SK-N-SH treated with all-trans-retinoic acid at 6 μM for 48 hours (cell line): ENCODE measurements at regions not wholly inside any gene's neighbourhood (a gene's known extent, or its start where the extent isn't known, plus 50 kb on each side); places are given as distances from the start of the nearest gene placed in this dataset.

Experiments used
- ATAC-seq: fragments of 200-7000 bp; cut with Tn5 transposase; 3 replicates; pipeline ENCODE4 v1.9.1; 2020; ENCODE audit warnings: mild to moderate bottlenecking, moderate library complexity
- ARNTL ChIP-seq: fragments of 450-650 bp; formaldehyde crosslinking; IDR thresholded peaks from 2 replicates; pipeline ENCODE4 v1.5.0; 2020; ENCODE audit warnings: low read depth, mild to moderate bottlenecking, moderate library complexity, borderline replicate concordance
- BACH2 ChIP-seq: fragments of 250-450 bp; sonication (Bioruptor Pico); IDR thresholded peaks from 2 replicates; pipeline ENCODE4 v1.9.0; 2021; ENCODE audit warnings: mild to moderate bottlenecking, borderline replicate concordance
- CREB5 ChIP-seq: fragments of 250-450 bp; sonication (Bioruptor Pico); IDR thresholded peaks from 2 replicates; pipeline ENCODE4 v1.5.1; 2020; ENCODE audit warnings: low read depth, mild to moderate bottlenecking, moderate library complexity
- CSDC2 ChIP-seq: fragments of 250-450 bp; sonication (Bioruptor Pico); IDR thresholded peaks from 2 replicates; pipeline ENCODE4 v1.5.0; 2020; ENCODE audit warnings: mild to moderate bottlenecking, moderate library complexity
- ESRRG ChIP-seq: fragments of 250-450 bp; sonication (Bioruptor Pico); IDR thresholded peaks from 2 replicates; pipeline ENCODE4 v1.6.1; 2021; ENCODE audit warnings: mild to moderate bottlenecking
- GLIS3 ChIP-seq: fragments of 250-450 bp; sonication (Bioruptor Pico); IDR thresholded peaks from 2 replicates; pipeline ENCODE4 v1.5.0; 2020; ENCODE audit warnings: mild to moderate bottlenecking, moderate library complexity
- OSR1 ChIP-seq: fragments of 250-450 bp; sonication (Bioruptor Pico); IDR thresholded peaks from 2 replicates; pipeline ENCODE4 v1.8.0; 2022; ENCODE audit warnings: moderate library complexity, mild to moderate bottlenecking, inconsistent platforms
- PATZ1 ChIP-seq: fragments of 250-450 bp; sonication (Bioruptor Pico); IDR thresholded peaks from 2 replicates; pipeline ENCODE4 v1.8.0; 2020; ENCODE audit warnings: mild to moderate bottlenecking, moderate library complexity, borderline replicate concordance
- POU6F1 ChIP-seq: fragments of 250-450 bp; sonication (Bioruptor Pico); IDR thresholded peaks from 2 replicates; pipeline ENCODE4 v1.8.0; 2021; ENCODE audit warnings: low read depth, mild to moderate bottlenecking, moderate library complexity, borderline replicate concordance
- PPARA ChIP-seq: fragments of 250-450 bp; sonication (Bioruptor Pico); IDR thresholded peaks from 2 replicates; pipeline ENCODE4 v1.5.0; 2020; ENCODE audit warnings: mild to moderate bottlenecking, borderline replicate concordance
- RARB ChIP-seq: fragments of 250-450 bp; sonication (Bioruptor Pico); IDR thresholded peaks from 2 replicates; pipeline ENCODE4 v1.8.0; 2021; ENCODE audit warnings: mild to moderate bottlenecking, moderate library complexity
- TCF4 ChIP-seq: fragments of 250-450 bp; sonication (Bioruptor Pico); IDR thresholded peaks from 2 replicates; pipeline ENCODE4 v1.8.0; 2021; ENCODE audit warnings: mild to moderate bottlenecking, moderate library complexity, borderline replicate concordance
- TOX ChIP-seq: fragments of 250-450 bp; sonication (Bioruptor Pico); IDR thresholded peaks from 2 replicates; pipeline ENCODE4 v1.8.0; 2021; ENCODE audit warnings: mild to moderate bottlenecking, moderate library complexity, borderline replicate concordance
- TSHZ2 ChIP-seq: fragments of 250-450 bp; sonication (Bioruptor Pico); IDR thresholded peaks from 2 replicates; pipeline ENCODE4 v1.5.0; 2020; ENCODE audit warnings: mild to moderate bottlenecking, moderate library complexity
- ZC3H10 ChIP-seq: fragments of 250-450 bp; sonication (Bioruptor Pico); IDR thresholded peaks from 2 replicates; pipeline ENCODE4 v1.5.1; 2021; ENCODE audit warnings: mild to moderate bottlenecking, moderate library complexity
- ZFP3 ChIP-seq: fragments of 250-450 bp; sonication (Bioruptor Pico); IDR thresholded peaks from 2 replicates; pipeline ENCODE4 v1.5.0; 2020; ENCODE audit warnings: mild to moderate bottlenecking, moderate library complexity
- ZFP30 ChIP-seq: fragments of 450-650 bp; formaldehyde crosslinking; IDR thresholded peaks from 2 replicates; pipeline ENCODE4 v1.5.0; 2022; ENCODE audit warnings: mild to moderate bottlenecking, moderate library complexity
- ZNF565 ChIP-seq: fragments of 450-650 bp; formaldehyde crosslinking; conservative IDR thresholded peaks from 2 replicates; pipeline ENCODE4 v1.5.0; 2020; ENCODE audit warnings: low read depth, mild to moderate bottlenecking, moderate library complexity
- ZNF70 ChIP-seq: fragments of 450-650 bp; formaldehyde crosslinking; IDR thresholded peaks from 2 replicates; pipeline ENCODE4 v1.5.0; 2020; ENCODE audit warnings: mild to moderate bottlenecking, moderate library complexity
- ZNF8 ChIP-seq: fragments of 450-650 bp; formaldehyde crosslinking; IDR thresholded peaks from 2 replicates; pipeline ENCODE4 v1.5.0; 2020; ENCODE audit warnings: mild to moderate bottlenecking, moderate library complexity

GRCh38 chr4:38279650-38280322, 319.6 kb downstream of the PTTG2 start (continued):
- TF ChIP-seq TOX (CRISPR knock-in tag) (no peak), ZNF565 (no peak), ARNTL (CRISPR knock-in tag) (no peak), POU6F1 (CRISPR knock-in tag) (no peak), ZC3H10 (CRISPR knock-in tag) (no peak), CSDC2 (CRISPR knock-in tag) (no peak)

GRCh38 chr4:38280323-38280706, 320.1 kb downstream of the PTTG2 start:
- no peak for ATAC-seq
- TF ChIP-seq OSR1 (CRISPR knock-in tag) (no peak), ZFP3 (CRISPR knock-in tag) (peak; percentile 95), TCF4 (CRISPR knock-in tag) (no peak)

GRCh38 chr4:38281371-38282071, 321.3 kb downstream of the PTTG2 start:
- ATAC-seq: peak; percentile 43; the same call in 2 of the 3 replicates
- TF ChIP-seq GLIS3 (CRISPR knock-in tag) (no peak), OSR1 (CRISPR knock-in tag) (no peak), CREB5 (CRISPR knock-in tag) (no peak), BACH2 (CRISPR knock-in tag) (no peak), ZFP30 (CRISPR knock-in tag) (no peak), RARB (CRISPR knock-in tag) (no peak), TCF4 (CRISPR knock-in tag) (no peak), ZNF70 (CRISPR knock-in tag) (no peak), ZNF8 (CRISPR knock-in tag) (no peak), CSDC2 (CRISPR knock-in tag) (no peak), ZC3H10 (CRISPR knock-in tag) (no peak), PPARA (CRISPR knock-in tag) (no peak), ARNTL (CRISPR knock-in tag) (no peak), TSHZ2 (CRISPR knock-in tag) (no peak), PATZ1 (no peak)

GRCh38 chr4:38283724-38284123, 323.5 kb downstream of the PTTG2 start:
- no peak for TF ChIP-seq ZFP3 (CRISPR knock-in tag)
- no peak for TF ChIP-seq ZNF70 (CRISPR knock-in tag)
- no peak for TF ChIP-seq ARNTL (CRISPR knock-in tag)
- TF ChIP-seq GLIS3 (CRISPR knock-in tag): no peak
- no peak for TF ChIP-seq PPARA (CRISPR knock-in tag)
- no peak for TF ChIP-seq CSDC2 (CRISPR knock-in tag)
- TF ChIP-seq ZNF565: no peak
- TF ChIP-seq ZC3H10 (CRISPR knock-in tag): no peak
- no peak for TF ChIP-seq TOX (CRISPR knock-in tag)
- no peak for TF ChIP-seq ESRRG (CRISPR knock-in tag)

More at GRCh38 chr4:38283724-38284123, 323.5 kb downstream of the PTTG2 start:
- no peak for ATAC-seq
